ENCODE measurements at regions not wholly inside any gene's neighbourhood (a gene's known extent, or its start where the extent isn't known, plus 50 kb on each side); places are given as distances from the start of the nearest gene placed in this dataset.

- TF ChIP-seq CTCF (IDR thresholded peaks at IDR 0.05) = no peak
These were observed 356.1 kb downstream of the LMO4 start for GRCh38 chr1:87684713-87685205.

- no peak for TF ChIP-seq CTCF (IDR thresholded peaks at IDR 0.05)
These were observed 356.8 kb downstream of the LMO4 start for GRCh38 chr1:87685311-87686135.

GRCh38 chr1:87686136-87686495, 357.4 kb downstream of the LMO4 start:
- no peak for TF ChIP-seq CTCF (IDR thresholded peaks at IDR 0.05)

- no peak for TF ChIP-seq CTCF (IDR thresholded peaks at IDR 0.05)
These were observed 358.0 kb downstream of the LMO4 start for GRCh38 chr1:87686671-87687070.

- no peak for TF ChIP-seq CTCF (IDR thresholded peaks at IDR 0.05)
These were observed 359.5 kb downstream of the LMO4 start for GRCh38 chr1:87688136-87688535.

- no peak for TF ChIP-seq CTCF (IDR thresholded peaks at IDR 0.05)
These were observed 360.8 kb downstream of the LMO4 start for GRCh38 chr1:87689487-87689886.

- TF ChIP-seq CTCF (IDR thresholded peaks at IDR 0.05) = no peak
These were observed 367.8 kb downstream of the LMO4 start for GRCh38 chr1:87696483-87696882.
